ENCODE measurements at regions not wholly inside any gene's neighbourhood (a gene's known extent, or its start where the extent isn't known, plus 50 kb on each side); places are given as distances from the start of the nearest gene placed in this dataset.

DNA sequence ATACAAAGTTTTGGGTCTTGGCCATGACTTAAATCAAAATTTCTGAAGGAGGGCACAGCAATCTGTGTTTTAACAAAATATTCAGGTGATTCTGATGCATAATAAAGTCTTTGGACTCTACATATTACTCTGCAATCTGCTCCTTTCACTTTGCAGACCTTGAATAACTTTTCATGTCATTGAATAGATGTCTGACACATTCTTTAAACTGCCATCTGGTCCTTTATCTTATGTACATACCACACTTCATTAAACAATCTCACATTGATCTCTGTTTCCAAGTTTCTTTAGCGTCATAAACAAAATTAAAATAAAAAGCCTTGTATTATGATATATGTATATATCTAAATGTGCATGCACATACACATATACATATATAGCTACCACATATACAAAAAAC lies 831.2 kb downstream of the MAFB start:
- Histone ChIP-seq H4K20me1 (ENCODE audit: insufficient read depth, low read length) (no peaks in the 10 kb centered on the region), H3K36me3 (ENCODE audit: insufficient read depth, low read length) (no peaks in the 10 kb centered on the region), H3K4me1 (ENCODE audit: insufficient read depth, low read length) (peaks cover 39% of the 10 kb centered on the region), H3K27ac (ENCODE audit: low read depth, low read length) (no peak overlapping the region), H3K79me2 (ENCODE audit: insufficient read depth, low read length) (no peaks in the 10 kb centered on the region), H3K4me3 (ENCODE audit: insufficient read depth, low read length) (no peak overlapping the region), H3K27me3 (ENCODE audit: insufficient read depth, low read length) (no peaks in the 10 kb centered on the region), H2AFZ (ENCODE audit: low read length) (no peak overlapping the region), H3K9me3 (ENCODE audit: low read depth, low read length) (no peaks in the 10 kb centered on the region), H3K4me2 (ENCODE audit: insufficient read depth, low read length) (no peak overlapping the region)
- TF ChIP-seq, protein P1, sequence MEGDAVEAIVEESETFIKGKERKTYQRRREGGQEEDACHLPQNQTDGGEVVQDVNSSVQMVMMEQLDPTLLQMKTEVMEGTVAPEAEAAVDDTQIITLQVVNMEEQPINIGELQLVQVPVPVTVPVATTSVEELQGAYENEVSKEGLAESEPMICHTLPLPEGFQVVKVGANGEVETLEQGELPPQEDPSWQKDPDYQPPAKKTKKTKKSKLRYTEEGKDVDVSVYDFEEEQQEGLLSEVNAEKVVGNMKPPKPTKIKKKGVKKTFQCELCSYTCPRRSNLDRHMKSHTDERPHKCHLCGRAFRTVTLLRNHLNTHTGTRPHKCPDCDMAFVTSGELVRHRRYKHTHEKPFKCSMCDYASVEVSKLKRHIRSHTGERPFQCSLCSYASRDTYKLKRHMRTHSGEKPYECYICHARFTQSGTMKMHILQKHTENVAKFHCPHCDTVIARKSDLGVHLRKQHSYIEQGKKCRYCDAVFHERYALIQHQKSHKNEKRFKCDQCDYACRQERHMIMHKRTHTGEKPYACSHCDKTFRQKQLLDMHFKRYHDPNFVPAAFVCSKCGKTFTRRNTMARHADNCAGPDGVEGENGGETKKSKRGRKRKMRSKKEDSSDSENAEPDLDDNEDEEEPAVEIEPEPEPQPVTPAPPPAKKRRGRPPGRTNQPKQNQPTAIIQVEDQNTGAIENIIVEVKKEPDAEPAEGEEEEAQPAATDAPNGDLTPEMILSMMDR (IDR thresholded peaks at IDR 0.05; ENCODE audit: extremely low read depth, low read depth, low read length) = no peak
- DNase-seq (ENCODE audit: insufficient read length, low spot score, missing footprints) = no peak

DNA sequence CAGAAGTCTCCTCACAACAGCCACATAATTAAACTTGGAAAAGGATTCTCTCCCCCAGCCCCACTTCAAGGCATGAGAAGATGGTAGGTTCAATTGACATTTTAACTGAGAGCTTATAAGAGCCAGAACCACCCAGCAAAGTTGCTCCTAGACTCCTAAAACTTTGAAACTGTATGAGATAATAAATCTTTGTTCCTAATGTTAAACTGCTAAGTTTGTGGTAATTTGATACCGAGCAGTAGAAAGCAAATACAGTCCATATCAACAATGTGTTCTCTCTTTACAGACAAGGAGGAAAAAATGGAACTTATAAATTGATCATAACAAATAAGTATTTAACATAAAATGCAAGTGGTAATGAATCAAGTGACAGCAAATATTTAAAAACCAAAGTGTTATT lies 831.8 kb downstream of the MAFB start:
- Histone ChIP-seq H2AFZ (ENCODE audit: low read length) (peak overlapping the region; percentile 42), H3K4me3 (ENCODE audit: insufficient read depth, low read length) (no peak overlapping the region), H3K27me3 (ENCODE audit: insufficient read depth, low read length) (no peaks in the 10 kb centered on the region), H4K20me1 (ENCODE audit: insufficient read depth, low read length) (no peaks in the 10 kb centered on the region), H3K27ac (ENCODE audit: low read depth, low read length) (no peak overlapping the region), H3K79me2 (ENCODE audit: insufficient read depth, low read length) (no peaks in the 10 kb centered on the region), H3K4me2 (ENCODE audit: insufficient read depth, low read length) (no peak overlapping the region), H3K9me3 (ENCODE audit: low read depth, low read length) (no peaks in the 10 kb centered on the region), H3K4me1 (ENCODE audit: insufficient read depth, low read length) (peaks cover 45% of the 10 kb centered on the region), H3K36me3 (ENCODE audit: insufficient read depth, low read length) (no peaks in the 10 kb centered on the region)
- TF ChIP-seq, protein P1 (IDR thresholded peaks at IDR 0.05; ENCODE audit: extremely low read depth, low read depth, low read length) = no peak
- no peak for DNase-seq (ENCODE audit: insufficient read length, low spot score, missing footprints)

DNA sequence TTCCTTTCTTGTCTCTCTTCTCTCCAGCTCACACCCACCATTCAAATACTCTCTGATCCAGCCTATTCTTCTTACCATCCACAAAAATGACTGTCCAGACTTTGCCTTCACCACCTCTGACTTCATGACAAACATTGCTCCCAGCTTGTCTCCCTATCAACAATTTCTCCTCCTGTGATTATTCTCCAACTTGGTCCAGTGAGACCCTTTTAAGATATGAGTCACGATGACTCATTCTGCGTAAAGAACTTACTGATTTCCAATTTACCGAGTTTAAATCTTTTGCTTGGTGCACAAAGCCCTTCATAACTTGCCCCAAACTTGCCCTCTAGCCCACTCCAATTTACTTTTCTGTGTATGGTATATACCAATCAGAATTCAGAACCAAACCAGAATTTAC lies 833.2 kb downstream of the MAFB start:
- H3K79me2 ChIP-seq (ENCODE audit: insufficient read depth, low read length) = no peaks in the 10 kb centered on the region
- peak; percentile 67 for DNase-seq (ENCODE audit: insufficient read length, low spot score, missing footprints)
- peak overlapping the region; percentile 3 for H3K4me2 ChIP-seq (ENCODE audit: insufficient read depth, low read length)
- TF ChIP-seq, protein P1 (IDR thresholded peaks at IDR 0.05; ENCODE audit: extremely low read depth, low read depth, low read length) = no peak
- peaks cover 59% of the 10 kb centered on the region for H3K4me1 ChIP-seq (ENCODE audit: insufficient read depth, low read length)
- H3K27ac ChIP-seq (ENCODE audit: low read depth, low read length) = peak overlapping the region; percentile 38
- no peaks in the 10 kb centered on the region for H3K9me3 ChIP-seq (ENCODE audit: low read depth, low read length)
- H2AFZ ChIP-seq (ENCODE audit: low read length) = no peak overlapping the region
- H3K4me3 ChIP-seq (ENCODE audit: insufficient read depth, low read length) = no peak overlapping the region
- H3K27me3 ChIP-seq (ENCODE audit: insufficient read depth, low read length) = no peaks in the 10 kb centered on the region
- no peaks in the 10 kb centered on the region for H3K36me3 ChIP-seq (ENCODE audit: insufficient read depth, low read length)
- H4K20me1 ChIP-seq (ENCODE audit: insufficient read depth, low read length) = no peaks in the 10 kb centered on the region

DNA sequence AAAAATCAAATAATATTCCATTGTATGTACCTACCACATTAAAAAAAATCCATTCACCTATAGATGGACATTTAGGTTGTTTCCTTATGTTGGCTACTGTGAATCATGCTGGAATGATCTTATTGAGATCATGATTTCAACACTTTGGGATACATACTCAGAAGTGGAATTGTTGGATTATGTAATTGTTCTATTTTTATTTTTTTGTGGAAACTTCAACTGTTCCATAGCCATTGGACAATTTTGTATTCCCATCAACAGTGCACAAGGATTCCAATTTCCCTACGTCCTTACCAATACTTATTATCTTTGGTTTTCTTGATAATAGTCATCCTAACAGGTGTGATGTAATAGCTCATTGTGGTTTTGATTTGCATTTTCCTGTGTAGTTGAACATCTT lies 834.0 kb downstream of the MAFB start:
- H3K4me2 ChIP-seq (ENCODE audit: insufficient read depth, low read length) = no peak overlapping the region
- no peak overlapping the region for H3K4me3 ChIP-seq (ENCODE audit: insufficient read depth, low read length)
- no peaks in the 10 kb centered on the region for H3K79me2 ChIP-seq (ENCODE audit: insufficient read depth, low read length)
- no peaks in the 10 kb centered on the region for H3K9me3 ChIP-seq (ENCODE audit: low read depth, low read length)
- H3K27ac ChIP-seq (ENCODE audit: low read depth, low read length) = peak overlapping the region; percentile 88
- no peaks in the 10 kb centered on the region for H4K20me1 ChIP-seq (ENCODE audit: insufficient read depth, low read length)
- no peak for DNase-seq (ENCODE audit: insufficient read length, low spot score, missing footprints)
- H3K27me3 ChIP-seq (ENCODE audit: insufficient read depth, low read length) = no peaks in the 10 kb centered on the region
- TF ChIP-seq, protein P1 (IDR thresholded peaks at IDR 0.05; ENCODE audit: extremely low read depth, low read depth, low read length) = no peak
- no peaks in the 10 kb centered on the region for H3K36me3 ChIP-seq (ENCODE audit: insufficient read depth, low read length)
- no peak overlapping the region for H2AFZ ChIP-seq (ENCODE audit: low read length)
- peaks cover 67% of the 10 kb centered on the region for H3K4me1 ChIP-seq (ENCODE audit: insufficient read depth, low read length)
